DMS153 treated with DMSO at 0.1 percent for 48 hours (cell line): ENCODE measurements at regions not wholly inside any gene's neighbourhood (a gene's known extent, or its start where the extent isn't known, plus 50 kb on each side); places are given as distances from the start of the nearest gene placed in this dataset.

Experiments
- DNase-seq: peaks from one replicate; lab custom pipeline; 2025; ENCODE audit not compliant: unreplicated experiment; lab: John Stamatoyannopoulos, UW

DNA sequence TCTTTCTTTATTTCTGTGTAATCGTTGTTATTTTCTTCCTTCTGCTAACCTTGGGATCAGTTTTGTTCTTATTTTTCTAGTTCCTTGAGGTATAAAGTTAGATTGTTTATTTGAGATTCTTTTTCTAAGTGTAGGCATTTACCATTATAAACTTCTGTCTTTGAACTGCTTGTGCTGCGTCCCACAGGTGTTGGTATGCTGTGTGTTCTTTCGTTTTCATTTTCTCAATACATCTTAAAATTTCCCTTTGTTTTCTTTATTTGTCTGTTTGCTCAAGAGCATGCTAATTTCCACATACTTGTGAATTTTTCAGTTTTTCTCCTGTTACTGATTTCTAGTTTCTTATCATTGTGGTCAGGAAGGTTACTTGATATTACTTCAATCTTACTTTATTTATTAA is 873.8 kb upstream of the GCFC2 start:
- DNase-seq = no peak

DNA sequence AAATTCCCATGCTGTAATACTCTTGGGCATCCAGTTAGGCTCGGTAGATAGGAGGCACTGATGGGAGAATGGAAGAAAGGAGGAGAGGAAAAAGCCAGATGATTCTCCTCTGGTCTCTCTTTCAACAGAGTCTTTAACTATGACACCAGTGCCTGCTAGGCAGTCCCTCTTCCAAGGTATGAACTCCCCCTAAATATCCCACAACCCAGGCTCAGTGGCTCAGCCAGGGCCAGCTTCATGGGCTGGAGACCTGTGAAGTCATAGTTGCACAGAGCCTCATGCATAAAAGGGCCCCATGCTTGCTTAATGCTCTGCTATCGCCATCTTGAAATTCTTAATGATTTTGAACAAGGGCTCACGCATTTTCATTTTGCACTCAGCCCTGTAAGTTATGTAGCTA is 869.2 kb upstream of the GCFC2 start:
- no peak for DNase-seq

DNA sequence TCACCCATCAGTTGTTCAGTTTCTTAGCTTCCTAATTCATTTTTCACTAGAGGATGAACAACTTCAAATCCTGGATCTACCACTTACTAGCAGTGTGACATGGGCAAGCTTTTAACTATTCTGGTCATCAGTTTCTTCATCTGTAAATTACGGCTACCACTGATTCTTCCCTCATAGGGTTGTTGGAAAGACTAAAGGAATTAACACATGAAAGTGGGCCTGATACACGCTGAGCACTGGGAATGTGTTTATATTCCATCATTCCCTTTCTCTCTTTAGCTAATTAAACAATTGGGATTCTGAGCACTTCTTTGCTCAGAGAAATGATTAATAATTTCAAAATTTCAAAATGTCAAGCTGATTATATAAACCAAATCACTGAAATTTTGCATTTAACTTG is 862.3 kb upstream of the GCFC2 start:
- DNase-seq = no peak

DNA sequence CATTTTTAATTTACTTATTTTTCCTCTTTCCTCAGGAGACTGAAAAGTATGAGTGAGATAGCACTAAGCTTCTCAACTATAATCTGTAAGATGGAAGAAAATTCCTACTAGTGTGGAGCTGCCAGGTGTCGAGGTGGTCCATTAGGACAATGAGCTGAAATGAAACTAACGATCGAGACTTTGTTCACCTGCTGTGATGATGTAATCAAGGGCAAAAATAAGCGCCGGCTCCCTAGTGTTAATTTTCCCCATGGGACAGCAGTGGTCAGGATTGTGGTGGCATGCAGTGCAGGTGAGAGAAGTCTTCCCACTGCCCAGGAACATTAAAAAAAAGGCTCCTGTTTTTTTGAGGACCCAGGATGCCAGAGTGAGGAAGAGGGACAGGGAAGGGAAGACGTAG is 859.1 kb upstream of the GCFC2 start:
- DNase-seq = no peak

DNA sequence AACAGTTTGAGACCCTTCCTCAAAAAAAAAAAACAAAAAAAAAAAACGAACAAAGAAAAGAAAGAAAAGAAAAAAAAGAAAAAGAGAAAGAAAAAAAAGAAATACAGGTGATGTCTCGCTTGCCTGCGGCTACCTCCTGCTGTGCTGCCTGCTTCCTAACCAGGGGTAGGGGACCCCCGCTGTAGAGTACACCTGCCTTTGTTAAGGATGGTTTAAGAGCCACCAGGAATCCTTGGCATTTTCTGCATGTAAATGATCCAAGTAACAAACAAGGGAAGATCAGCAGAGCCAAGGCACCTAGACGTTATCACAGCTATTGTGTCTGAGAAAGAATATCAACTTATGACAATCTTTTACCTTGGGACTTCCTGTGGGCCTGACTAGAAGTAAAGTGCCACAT is 856.8 kb upstream of the GCFC2 start:
- no peak for DNase-seq

DNA sequence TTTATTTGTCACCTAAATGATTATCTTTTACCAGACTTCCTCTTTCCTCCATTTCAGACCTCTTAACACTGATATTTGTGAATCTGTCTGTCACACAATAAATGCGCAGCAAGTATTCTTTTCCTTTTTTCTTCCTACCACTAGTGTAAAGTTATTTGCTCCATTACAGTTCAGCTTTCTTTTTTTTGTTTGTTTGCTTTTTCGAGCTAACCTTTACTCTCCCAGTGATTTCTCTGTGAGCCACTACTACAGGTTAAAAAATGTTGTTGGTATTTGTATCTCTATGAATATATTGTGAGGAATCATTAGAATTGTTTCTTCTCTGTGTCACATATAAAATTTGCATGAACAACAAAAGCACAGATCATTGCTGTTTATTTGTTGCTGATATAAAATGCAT is 854.0 kb upstream of the GCFC2 start:
- no peak for DNase-seq

DNA sequence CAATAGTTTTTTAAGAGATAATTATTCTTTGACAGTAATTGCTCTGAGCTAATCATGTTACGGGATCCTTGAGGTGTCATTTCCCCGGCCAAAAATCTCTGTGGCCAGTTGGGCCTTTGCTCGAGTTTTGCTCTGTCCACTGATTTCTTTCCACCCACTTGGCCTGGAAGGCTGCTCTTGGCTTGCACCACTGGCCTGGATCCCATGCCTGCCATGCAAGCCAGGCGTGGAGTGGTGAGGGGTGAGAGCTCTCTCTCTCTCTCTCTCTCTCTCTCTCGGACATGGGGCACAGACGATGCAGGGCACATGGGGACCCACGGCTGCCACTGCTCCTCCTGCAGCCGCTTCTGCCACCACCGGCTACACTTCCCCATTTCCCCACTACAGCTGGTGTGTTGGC is 853.0 kb upstream of the GCFC2 start:
- DNase-seq = no peak

DNA sequence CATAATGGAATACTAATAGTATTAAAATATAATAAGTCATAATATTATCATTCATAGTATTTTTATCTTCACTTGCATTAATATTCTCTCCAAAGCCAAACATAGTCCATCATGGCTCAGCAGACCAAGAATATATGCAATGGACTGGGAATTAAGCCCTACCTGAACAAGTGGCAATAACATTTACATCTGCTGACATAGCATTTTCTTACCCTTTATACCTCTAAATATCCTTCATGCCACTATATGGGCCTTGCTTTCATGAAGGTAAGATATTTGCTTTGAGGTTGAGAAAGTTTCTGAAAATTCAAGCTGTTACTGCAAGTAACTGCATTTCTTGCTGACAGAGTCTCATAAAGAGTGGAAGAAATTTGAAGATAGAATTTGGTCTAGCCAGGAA is 847.4 kb upstream of the GCFC2 start:
- DNase-seq = no peak

DNA sequence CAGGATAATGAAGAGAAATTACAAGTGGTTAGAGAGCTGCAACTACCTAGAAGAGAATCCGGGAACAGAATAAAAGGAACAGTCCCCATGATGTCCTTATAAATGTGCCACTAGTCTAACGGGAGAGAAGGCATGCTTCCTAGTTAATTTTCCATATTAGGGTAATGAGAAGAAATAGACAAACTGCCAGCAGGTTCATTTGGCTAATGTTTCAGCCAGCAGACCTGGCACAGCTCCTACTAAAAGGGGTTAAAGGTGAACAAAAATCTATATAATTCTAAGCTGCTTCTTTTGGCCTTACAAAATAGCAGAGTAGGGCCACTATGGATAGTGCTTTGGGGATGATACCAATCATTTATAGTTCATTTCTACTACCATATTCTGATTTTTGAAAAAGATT is 845.3 kb upstream of the GCFC2 start:
- DNase-seq = no peak

DNA sequence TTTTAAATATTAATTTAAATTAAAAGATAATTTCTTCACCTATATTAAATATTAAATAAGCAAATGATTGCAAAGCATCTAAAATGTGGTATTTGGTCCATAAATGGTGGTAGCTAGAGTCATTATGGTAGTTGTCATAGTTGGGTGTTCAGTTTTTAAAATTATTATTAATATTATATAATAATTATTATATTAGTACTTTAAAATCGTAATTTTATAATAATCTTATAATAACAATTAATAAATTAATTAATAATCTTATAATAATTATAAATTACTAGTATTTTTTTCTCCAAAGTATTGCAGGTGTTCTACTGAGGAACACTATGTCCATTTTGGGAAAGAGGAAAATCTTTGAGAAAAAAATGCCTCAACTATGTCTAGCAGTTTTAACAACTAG is 835.5 kb upstream of the GCFC2 start:
- DNase-seq = no peak

DNA sequence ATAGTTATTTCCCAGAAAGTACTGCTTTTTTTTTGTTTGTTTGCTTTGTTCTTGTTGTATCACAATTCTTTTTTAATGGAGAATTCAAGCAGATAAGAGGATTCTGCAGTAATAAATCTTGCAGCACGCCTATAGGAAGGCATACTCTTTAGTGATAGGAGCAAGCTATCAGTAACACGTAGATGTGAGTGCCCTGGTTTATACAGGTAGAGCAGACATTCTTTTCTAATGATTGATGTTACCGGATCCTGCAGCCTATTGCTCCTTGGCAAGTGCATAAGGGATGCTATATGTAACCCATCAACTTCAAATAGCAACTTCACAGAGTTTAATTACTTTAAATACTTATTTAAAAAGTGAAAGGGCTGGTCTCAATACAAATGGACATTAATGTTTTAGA is 834.2 kb upstream of the GCFC2 start:
- DNase-seq = no peak

DNA sequence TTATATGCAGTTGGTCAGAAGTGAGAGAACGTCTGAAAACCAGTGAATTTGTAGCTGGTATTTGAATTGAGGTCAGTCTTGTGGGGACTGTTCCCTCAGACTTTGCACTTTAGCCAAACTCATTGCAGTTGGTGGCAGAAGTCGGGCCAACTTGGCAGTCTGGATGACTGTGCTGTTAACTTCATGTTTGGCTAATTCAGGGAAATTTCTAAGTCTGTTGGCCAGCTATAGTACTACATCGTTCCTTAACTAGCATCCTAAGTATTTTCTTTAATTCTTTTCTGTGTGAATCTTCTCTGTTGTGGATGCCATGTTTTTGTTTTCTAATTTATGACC is 806.8 kb upstream of the GCFC2 start:
- DNase-seq = no peak

DNA sequence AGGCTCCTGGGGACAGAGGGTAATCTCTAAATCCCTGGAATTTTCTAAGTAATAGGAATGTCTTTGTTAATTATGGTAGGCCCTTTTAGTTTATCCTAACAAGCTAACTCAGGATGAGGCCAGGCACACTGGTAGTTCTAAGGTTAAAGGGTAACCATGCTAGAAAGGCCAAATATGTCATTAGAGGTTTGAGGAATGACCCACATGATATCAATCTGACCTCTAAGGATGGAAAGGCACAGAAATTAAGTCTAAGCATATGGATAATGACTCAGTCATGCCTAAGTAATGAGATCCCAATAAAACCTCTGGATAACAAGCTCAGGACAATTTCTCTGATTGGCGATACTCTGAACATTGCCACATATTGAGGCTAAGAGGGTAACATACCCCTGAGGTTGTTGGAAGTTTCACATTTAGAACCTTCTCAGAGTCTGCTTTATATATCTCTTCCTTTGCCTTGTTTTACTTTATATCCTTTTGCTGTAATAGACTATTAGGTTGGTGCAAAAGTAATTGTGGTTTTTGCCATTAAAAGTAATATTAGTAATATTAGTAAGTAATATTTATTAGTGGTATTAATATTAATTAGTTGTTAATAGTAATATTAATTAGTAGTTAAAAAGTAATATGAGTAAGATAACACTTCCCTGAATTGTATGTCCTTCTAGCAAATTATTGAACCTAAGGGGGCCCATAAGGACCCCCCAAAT is 806.3 kb upstream of the GCFC2 start:
- DNase-seq = no peak

DNA sequence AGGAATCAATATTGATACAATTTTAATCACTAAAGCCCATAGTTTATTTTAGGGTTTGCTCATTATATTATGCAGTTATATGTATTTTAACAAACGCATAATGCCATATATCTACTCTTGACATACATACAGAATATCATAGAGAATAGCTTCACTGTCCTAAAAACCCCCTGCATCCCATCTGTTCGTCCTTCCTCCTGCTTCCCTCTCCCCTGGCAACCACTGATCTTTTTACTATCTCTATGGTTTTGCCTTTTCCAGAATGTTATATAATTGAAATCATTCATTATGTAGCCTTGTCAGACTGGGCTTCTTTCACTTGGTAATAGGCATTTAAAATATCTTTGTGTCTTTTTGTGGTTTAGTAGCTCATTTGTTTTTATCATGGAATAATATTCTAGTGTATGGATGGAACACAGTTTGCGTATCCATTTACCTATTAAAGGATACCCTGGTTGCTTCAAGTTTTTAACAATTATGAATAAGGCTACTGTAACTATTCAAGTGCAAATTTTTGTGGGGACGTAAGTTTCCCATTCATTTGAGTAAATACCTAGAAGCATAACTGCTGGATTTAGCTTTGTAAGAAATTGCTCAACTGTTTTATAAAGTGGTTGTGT is 801.6 kb upstream of the GCFC2 start:
- no peak for DNase-seq

DNA sequence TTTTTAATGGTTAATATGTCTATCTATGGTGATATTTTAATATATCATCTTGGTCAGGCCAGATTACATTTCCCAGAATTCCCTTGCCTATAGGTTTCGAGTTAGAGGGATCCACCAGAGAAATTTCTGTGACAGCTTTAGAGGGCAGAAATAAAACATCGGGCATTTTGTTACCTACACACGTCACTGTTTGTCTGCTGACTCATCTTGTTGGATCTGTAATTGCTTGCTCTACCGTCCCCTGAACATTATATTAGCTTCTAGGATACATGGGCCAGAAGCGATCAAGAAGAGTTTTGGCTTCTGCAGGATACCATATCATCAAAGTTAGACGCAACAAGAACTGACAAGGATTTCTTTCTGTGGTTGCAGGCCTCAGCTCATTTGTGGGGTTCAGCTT is 795.8 kb upstream of the GCFC2 start:
- DNase-seq = no peak

DNA sequence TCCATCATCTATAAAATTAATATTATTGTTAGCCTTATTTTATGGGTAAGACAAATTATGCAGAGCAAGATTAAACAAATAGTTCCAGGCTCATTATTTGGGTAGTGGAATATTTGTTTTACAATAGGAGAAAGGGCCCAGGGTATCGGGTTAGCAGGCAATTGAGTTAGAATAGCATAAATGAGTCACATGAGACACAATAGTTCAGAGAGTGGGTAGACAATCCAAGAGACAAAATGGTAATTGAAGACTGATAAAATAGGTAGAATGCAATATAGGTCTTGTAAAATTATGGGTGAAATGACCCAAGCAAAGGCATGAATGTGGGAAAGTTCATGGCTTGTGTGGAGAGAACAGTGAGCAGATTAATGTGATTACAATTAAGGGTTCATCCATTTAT is 790.9 kb upstream of the GCFC2 start:
- no peak for DNase-seq

DNA sequence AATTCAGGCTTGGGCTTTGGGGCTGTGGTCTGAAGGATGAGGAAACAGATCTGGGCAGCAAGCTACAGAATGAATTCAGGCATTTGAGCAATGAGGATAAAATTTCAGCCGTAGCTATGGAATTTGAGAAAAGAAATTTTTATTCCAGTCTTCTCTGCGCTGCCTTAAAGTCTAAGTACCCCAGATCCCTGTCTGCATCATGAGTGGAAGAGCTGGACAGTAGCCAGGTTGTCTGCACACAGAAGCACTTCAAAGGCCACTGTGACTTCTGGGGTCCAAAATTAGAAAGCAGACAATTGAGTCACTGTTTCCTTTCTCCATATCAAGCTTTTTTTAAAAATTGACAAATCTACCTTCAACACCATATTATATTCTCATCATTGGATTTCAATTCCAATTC is 787.6 kb upstream of the GCFC2 start:
- DNase-seq = no peak

DNA sequence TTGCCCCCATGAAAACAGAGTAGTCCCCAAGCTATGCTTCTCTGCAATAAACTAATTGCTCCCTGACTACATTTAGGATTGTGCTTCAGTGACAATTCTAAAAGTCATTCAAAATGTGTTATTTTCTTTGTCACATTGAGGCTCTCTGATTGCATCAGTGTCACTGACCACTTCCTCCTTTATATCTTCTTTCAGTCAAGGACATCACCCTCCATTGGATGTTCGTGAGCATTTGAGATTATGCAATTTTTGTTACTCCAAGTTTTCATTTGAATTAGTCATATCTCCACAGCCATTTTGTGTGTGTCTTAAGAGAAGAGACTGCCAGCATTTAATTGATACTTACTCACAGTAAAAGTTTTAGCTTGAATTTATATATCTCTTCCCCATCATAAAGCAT is 780.8 kb upstream of the GCFC2 start:
- DNase-seq = no peak

DNA sequence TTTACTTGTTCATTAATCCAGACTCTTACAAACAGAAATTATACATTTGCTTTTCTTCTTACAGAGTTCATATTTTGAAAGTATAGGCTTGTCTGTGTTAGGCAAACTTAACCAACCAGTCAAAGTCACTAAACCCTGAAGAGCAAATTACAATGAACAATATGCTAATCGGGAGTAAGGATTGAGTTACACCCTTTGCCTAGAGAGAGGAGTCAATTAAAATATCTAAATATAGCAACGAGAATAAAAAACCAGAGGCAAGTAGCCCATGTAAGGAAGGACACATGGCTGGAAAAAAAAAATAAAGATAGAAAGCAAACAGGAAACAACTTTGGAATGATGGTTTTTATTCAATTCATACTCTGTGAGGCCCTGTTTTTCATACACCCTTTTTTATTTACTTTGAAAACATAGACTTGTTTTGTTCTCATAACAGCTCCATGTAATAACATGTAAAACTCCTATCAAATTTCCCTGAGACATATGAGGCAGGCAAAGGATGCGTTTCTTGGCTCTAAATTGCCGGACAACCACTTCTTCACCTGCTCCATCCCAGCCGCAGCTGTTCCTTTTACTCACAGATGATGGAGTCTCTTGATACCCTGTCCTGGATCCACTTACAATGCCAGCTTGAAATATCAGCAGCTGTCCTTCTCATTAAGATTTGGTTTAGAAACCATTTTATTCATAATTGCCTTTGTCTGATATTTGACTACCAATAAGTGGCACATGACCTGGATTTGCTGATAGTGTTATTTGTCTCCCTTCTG is 767.7 kb upstream of the GCFC2 start:
- DNase-seq = no peak

DNA sequence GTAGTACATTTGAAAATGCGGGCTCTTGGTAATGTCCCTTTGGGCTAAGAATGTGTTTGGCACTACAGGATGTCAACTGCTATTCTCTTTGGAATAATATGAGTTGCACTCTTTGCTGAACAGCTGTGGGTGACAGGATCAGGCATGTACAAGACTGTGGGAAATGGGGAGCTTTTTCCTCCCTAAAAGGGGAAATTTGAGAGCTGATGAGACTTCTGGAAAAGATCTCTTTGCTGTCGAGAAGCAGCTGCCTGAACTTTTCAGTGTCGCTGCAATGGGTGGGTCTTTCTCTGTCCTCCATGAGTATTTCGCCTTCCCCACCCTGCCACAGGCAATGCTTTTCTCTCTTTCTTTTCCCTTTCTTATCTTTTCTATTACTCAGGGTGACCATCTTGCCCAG is 762.2 kb upstream of the GCFC2 start:
- no peak for DNase-seq

DNA sequence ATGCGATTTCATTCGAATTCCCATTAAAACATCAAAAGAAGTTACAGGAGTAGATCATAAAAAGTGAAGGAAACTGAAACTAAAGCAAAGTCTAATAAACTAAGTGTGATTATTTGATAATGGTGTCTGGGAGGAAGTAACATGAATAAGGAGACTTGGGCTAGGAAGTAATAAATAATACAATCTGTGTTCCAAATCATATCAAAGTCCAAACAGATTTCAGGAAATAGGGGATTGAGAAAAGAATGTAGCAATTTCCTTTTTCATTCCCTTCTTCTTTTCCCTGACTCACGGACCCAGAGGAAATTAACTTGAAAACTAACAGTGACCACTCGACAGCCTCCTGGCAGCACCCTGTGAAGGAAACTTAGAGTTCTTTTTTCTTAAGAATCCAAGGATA is 758.4 kb upstream of the GCFC2 start:
- DNase-seq = no peak

DNA sequence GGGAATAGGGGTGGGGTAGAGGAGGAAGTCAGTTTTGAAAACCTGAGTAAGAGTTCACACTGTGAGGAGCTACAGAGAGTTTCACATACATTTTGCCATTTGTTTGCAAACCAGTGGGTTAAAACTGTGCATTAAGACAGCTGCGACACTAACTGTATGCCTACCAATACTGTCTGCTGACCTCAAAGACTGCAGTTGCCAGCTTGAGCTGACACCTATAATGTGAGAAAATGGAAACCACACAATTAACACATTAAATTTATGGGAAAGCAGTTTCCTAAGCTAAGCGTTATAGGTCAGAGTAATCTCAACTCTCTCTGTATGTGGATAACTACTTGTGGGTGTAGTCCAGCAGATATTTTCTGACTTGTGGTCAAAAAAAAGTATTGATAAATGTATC is 756.6 kb upstream of the GCFC2 start:
- no peak for DNase-seq

DNA sequence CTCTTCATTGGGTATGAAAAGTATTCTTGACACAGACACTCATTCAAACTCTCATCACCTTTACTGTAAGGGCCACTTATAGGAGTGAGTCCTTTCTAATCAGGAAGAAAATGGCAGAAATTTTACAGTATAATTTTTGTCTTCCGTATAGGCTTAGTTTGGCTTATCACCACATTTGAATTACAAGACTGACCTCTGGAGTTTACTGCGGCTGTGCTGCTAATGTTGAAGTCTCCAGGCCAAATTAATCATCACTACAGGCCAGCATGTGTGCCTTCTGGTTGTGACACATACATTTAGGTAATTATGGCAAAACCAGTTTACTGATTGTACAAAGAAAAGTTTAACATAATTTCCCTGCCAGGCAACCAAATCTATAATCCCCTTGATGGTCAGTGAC is 753.6 kb upstream of the GCFC2 start:
- DNase-seq = no peak
